ENCODE measurements at regions not wholly inside any gene's neighbourhood (a gene's known extent, or its start where the extent isn't known, plus 50 kb on each side); places are given as distances from the start of the nearest gene placed in this dataset.

DNA sequence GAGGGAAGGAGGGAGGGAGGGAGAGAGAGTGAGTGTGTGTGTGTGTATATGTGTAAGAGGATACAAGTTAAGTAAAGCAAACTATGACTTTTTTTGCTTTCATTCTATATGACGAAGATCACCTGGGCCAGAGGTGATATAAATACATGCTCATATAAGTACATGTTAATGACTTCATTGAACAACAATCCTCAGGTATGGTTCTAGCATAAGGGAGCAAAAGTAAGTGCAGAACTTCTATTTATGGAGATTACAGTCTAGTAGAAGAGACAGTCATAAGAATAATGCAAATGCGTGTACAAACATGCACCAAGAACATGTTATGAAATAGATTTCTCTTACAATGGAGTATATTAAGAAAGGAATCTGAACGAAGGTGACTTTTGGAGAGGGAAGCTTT lies 1804.0 kb downstream of the MAT2B start:
- H3K36me3 ChIP-seq (ENCODE audit: low read length): no peaks in the 10 kb centered on the region
- no peaks in the 10 kb centered on the region for H3K79me2 ChIP-seq (ENCODE audit: insufficient read depth, low read length)
- H3K27me3 ChIP-seq (ENCODE audit: low read length): no peaks in the 10 kb centered on the region
- H3K4me2 ChIP-seq (ENCODE audit: low read depth, low read length, poor library complexity, severe bottlenecking): no peak overlapping the region
- no peak overlapping the region for H3K27ac ChIP-seq (ENCODE audit: low read depth, low read length)
- no peaks in the 10 kb centered on the region for H3K9me2 ChIP-seq (replicated peaks; ENCODE audit: insufficient read depth, low read length)
- TF ChIP-seq, protein P1, sequence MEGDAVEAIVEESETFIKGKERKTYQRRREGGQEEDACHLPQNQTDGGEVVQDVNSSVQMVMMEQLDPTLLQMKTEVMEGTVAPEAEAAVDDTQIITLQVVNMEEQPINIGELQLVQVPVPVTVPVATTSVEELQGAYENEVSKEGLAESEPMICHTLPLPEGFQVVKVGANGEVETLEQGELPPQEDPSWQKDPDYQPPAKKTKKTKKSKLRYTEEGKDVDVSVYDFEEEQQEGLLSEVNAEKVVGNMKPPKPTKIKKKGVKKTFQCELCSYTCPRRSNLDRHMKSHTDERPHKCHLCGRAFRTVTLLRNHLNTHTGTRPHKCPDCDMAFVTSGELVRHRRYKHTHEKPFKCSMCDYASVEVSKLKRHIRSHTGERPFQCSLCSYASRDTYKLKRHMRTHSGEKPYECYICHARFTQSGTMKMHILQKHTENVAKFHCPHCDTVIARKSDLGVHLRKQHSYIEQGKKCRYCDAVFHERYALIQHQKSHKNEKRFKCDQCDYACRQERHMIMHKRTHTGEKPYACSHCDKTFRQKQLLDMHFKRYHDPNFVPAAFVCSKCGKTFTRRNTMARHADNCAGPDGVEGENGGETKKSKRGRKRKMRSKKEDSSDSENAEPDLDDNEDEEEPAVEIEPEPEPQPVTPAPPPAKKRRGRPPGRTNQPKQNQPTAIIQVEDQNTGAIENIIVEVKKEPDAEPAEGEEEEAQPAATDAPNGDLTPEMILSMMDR (IDR thresholded peaks at IDR 0.05; ENCODE audit: insufficient read depth, low read length, poor library complexity, severe bottlenecking): no peak
- TF ChIP-seq EZH2phosphoT487 (conservative IDR thresholded peaks at IDR 0.05; ENCODE audit: low read length): no peak
- H3K9me3 ChIP-seq (ENCODE audit: insufficient read depth, low read length): no peaks in the 10 kb centered on the region
- no peaks in the 10 kb centered on the region for H3F3A ChIP-seq (ENCODE audit: insufficient read depth)
- H2AFZ ChIP-seq (ENCODE audit: low read depth, low read length, severe bottlenecking): no peak overlapping the region
- no peak overlapping the region for H3K9ac ChIP-seq (ENCODE audit: low read length)
- no peaks in the 10 kb centered on the region for H4K20me1 ChIP-seq (ENCODE audit: low read depth, low read length)
- H3K4me3 ChIP-seq (ENCODE audit: insufficient read depth, low read length, poor library complexity, severe bottlenecking): no peak overlapping the region

DNA sequence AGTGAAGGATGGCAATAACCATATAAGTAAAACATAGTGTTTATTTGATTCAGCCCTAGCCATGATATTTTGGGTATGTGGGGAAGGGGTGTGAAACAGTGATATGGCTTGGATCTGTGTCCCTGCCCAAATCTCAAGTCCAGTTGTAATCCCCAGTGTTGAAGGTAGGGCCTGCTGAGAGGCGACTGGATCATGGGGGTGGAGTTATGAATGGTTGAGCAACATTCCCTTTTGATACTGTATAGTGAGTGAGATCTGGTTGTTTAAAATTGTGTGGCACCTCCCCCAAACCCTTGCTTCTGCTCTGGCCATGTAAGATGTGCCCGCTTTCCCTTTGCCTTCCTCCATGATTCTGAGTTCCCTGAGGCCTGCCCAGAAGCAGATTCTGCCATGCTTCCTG lies 1804.6 kb downstream of the MAT2B start:
- no peak overlapping the region for H3K27ac ChIP-seq (ENCODE audit: low read depth, low read length)
- H3K36me3 ChIP-seq (ENCODE audit: low read length): no peaks in the 10 kb centered on the region
- H3K4me3 ChIP-seq (ENCODE audit: insufficient read depth, low read length, poor library complexity, severe bottlenecking): no peak overlapping the region
- H3K9me3 ChIP-seq (ENCODE audit: insufficient read depth, low read length): no peaks in the 10 kb centered on the region
- no peaks in the 10 kb centered on the region for H3K79me2 ChIP-seq (ENCODE audit: insufficient read depth, low read length)
- H2AFZ ChIP-seq (ENCODE audit: low read depth, low read length, severe bottlenecking): no peak overlapping the region
- no peaks in the 10 kb centered on the region for H4K20me1 ChIP-seq (ENCODE audit: low read depth, low read length)
- no peaks in the 10 kb centered on the region for H3K27me3 ChIP-seq (ENCODE audit: low read length)
- H3K9ac ChIP-seq (ENCODE audit: low read length): no peak overlapping the region
- H3K4me2 ChIP-seq (ENCODE audit: low read depth, low read length, poor library complexity, severe bottlenecking): no peak overlapping the region
- no peaks in the 10 kb centered on the region for H3K9me2 ChIP-seq (replicated peaks; ENCODE audit: insufficient read depth, low read length)
- no peak for TF ChIP-seq EZH2phosphoT487 (conservative IDR thresholded peaks at IDR 0.05; ENCODE audit: low read length)
- TF ChIP-seq, protein P1 (IDR thresholded peaks at IDR 0.05; ENCODE audit: insufficient read depth, low read length, poor library complexity, severe bottlenecking): no peak
- H3F3A ChIP-seq (ENCODE audit: insufficient read depth): no peaks in the 10 kb centered on the region

DNA sequence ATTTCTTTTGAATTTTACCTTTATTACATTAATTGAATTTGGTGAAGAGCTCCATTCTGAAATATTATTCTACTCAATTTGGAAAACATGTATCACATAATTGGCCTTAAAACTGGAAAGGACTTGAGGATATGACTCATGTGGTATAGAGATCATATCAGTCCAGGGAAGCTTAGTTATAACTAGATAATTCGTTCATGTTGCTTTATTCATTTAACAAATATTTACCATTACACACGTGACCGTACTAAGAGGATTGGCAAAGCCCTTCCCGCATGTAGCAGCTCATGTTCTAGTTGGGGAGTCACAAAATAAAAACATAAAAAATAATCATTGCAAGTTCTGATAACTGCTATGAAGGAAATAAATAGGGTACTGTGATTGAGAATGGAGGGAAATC lies 1816.5 kb downstream of the MAT2B start:
- no peaks in the 10 kb centered on the region for H3K9me2 ChIP-seq (replicated peaks; ENCODE audit: insufficient read depth, low read length)
- H3K36me3 ChIP-seq (ENCODE audit: low read length): no peaks in the 10 kb centered on the region
- H3K4me2 ChIP-seq (ENCODE audit: low read depth, low read length, poor library complexity, severe bottlenecking): no peak overlapping the region
- no peaks in the 10 kb centered on the region for H3K27me3 ChIP-seq (ENCODE audit: low read length)
- H3K9ac ChIP-seq (ENCODE audit: low read length): no peak overlapping the region
- no peak overlapping the region for H3K4me3 ChIP-seq (ENCODE audit: insufficient read depth, low read length, poor library complexity, severe bottlenecking)
- H2AFZ ChIP-seq (ENCODE audit: low read depth, low read length, severe bottlenecking): no peak overlapping the region
- H3K79me2 ChIP-seq (ENCODE audit: insufficient read depth, low read length): no peaks in the 10 kb centered on the region
- no peaks in the 10 kb centered on the region for H4K20me1 ChIP-seq (ENCODE audit: low read depth, low read length)
- H3K27ac ChIP-seq (ENCODE audit: low read depth, low read length): no peak overlapping the region
- no peaks in the 10 kb centered on the region for H3K9me3 ChIP-seq (ENCODE audit: insufficient read depth, low read length)
- no peaks in the 10 kb centered on the region for H3F3A ChIP-seq (ENCODE audit: insufficient read depth)
- TF ChIP-seq, protein P1 (IDR thresholded peaks at IDR 0.05; ENCODE audit: insufficient read depth, low read length, poor library complexity, severe bottlenecking): no peak
- no peak for TF ChIP-seq EZH2phosphoT487 (conservative IDR thresholded peaks at IDR 0.05; ENCODE audit: low read length)

All from SU-DHL-6 (cell line).